Amniotic stem cell (primary cell): ENCODE measurements at regions not wholly inside any gene's neighbourhood (a gene's known extent, or its start where the extent isn't known, plus 50 kb on each side); places are given as distances from the start of the nearest gene placed in this dataset.

Experiments
- DNase-seq: peaks from one replicate; lab custom pipeline; 2025; lab: John Stamatoyannopoulos, UW

GRCh38 chr18:25443776-25444175 lies 91.8 kb upstream of the ZNF521 start:
- DNase-seq = no peak

GRCh38 chr18:25435149-25435782 lies 83.3 kb upstream of the ZNF521 start:
- no peak for DNase-seq

- DNase-seq = no peak
Measured at GRCh38 chr18:25434745-25435144, 82.8 kb upstream of the ZNF521 start.

- DNase-seq = no peak
Measured at GRCh38 chr18:25433590-25433989, 81.6 kb upstream of the ZNF521 start.

GRCh38 chr18:25425024-25425423 lies 73.1 kb upstream of the ZNF521 start:
- no peak for DNase-seq

- no peak for DNase-seq
Measured at GRCh38 chr18:25423760-25424159, 71.8 kb upstream of the ZNF521 start.

GRCh38 chr18:25423267-25423666 lies 71.3 kb upstream of the ZNF521 start:
- DNase-seq = no peak

- DNase-seq = no peak
Measured at GRCh38 chr18:25422230-25422629, 70.3 kb upstream of the ZNF521 start.

GRCh38 chr18:25420077-25420825 lies 68.3 kb upstream of the ZNF521 start:
- DNase-seq = no peak

GRCh38 chr18:25416374-25416773 lies 64.4 kb upstream of the ZNF521 start:
- no peak for DNase-seq

- no peak for DNase-seq
Measured at GRCh38 chr18:25409971-25410370, 58.0 kb upstream of the ZNF521 start.

- no peak for DNase-seq
Measured at GRCh38 chr18:25408293-25408692, 56.3 kb upstream of the ZNF521 start.
